Activated CD8-positive, alpha-beta T cell treated with anti-CD3 and anti-CD28 coated beads for 36 hours (primary cell): ENCODE measurements at regions not wholly inside any gene's neighbourhood (a gene's known extent, or its start where the extent isn't known, plus 50 kb on each side); places are given as distances from the start of the nearest gene placed in this dataset.

Experiments used
- ATAC-seq: fragments of 200-7000 bp; cut with Tn5 transposase; one replicate; pipeline ENCODE4 v1.10.0; 2021; ENCODE audit warnings: mild to moderate bottlenecking, moderate library complexity
- CTCF ChIA-PET: fragments of 350-600 bp; sonication (Branson Sonifier 250); formaldehyde crosslinking; loops from one replicate; lab custom pipeline; 2021; ENCODE audit warnings: antibody characterized with exemption; lab: Charles Lee
- POLR2A ChIA-PET: fragments of 350-600 bp; sonication (Branson Sonifier 250); formaldehyde crosslinking; loops from one replicate; lab custom pipeline; 2021; ENCODE audit warnings: antibody characterized with exemption; lab: Charles Lee
- DNase-seq: peaks from one replicate; pipeline ENCODE4 v3.0.0-alpha.2; 2020
- H3K27ac Mint-ChIP-seq: one replicate; pipeline ENCODE4 v1.8.0; 2021; ENCODE audit warnings: mild to moderate bottlenecking, mixed read lengths
- H3K27me3 Mint-ChIP-seq: one replicate; pipeline ENCODE4 v1.8.0; 2021; ENCODE audit warnings: mixed read lengths
- H3K36me3 Mint-ChIP-seq: one replicate; pipeline ENCODE4 v1.8.0; 2021; ENCODE audit warnings: low read depth, mixed read lengths
- H3K4me1 Mint-ChIP-seq: one replicate; pipeline ENCODE4 v1.8.0; 2021; ENCODE audit warnings: low read depth, mixed read lengths
- H3K4me3 Mint-ChIP-seq: one replicate; pipeline ENCODE4 v1.8.0; 2021; ENCODE audit warnings: mild to moderate bottlenecking, moderate library complexity, mixed read lengths
- H3K9me3 Mint-ChIP-seq: one replicate; pipeline ENCODE4 v1.8.0; 2021; ENCODE audit warnings: mixed read lengths
- CTCF ChIP-seq: fragments of 200-600 bp; IDR thresholded peaks from one replicate; pipeline ENCODE4 v1.8.0; 2022; ENCODE audit warnings: antibody characterized with exemption, mild to moderate bottlenecking
- intact Hi-C: fragments of 100-400 bp; cut with micrococcal nuclease; formaldehyde crosslinking; loops from one replicate; pipeline ENCODE4 v1.10.0; 2022

- H3K9me3 Mint-ChIP-seq, result no peaks in the 10 kb centered on the region
- no peaks in the 10 kb centered on the region for H3K4me1 Mint-ChIP-seq
- TF ChIP-seq CTCF, result no peak
- DNase-seq (no peak), ATAC-seq (no peak)
- intact Hi-C loops, result no loop called here
- H3K27me3 Mint-ChIP-seq, result peaks cover 5% of the 10 kb centered on the region
- POLR2A ChIA-PET, result no interaction called here
- CTCF ChIA-PET, result no interaction called here
- H3K36me3 Mint-ChIP-seq, result no peaks in the 10 kb centered on the region
- no peak overlapping the region for H3K27ac Mint-ChIP-seq
- H3K4me3 Mint-ChIP-seq, result no peak overlapping the region
Measured at GRCh38 chr15:96599268-96599667, 268.8 kb downstream of the NR2F2 start.

- POLR2A ChIA-PET, result no interaction called here
- Mint-ChIP-seq H3K27me3 (peaks cover 1% of the 10 kb centered on the region), H3K9me3 (no peaks in the 10 kb centered on the region), H3K4me3 (no peak overlapping the region), H3K4me1 (no peaks in the 10 kb centered on the region), H3K27ac (no peak overlapping the region), H3K36me3 (no peaks in the 10 kb centered on the region)
- CTCF ChIA-PET, result no interaction called here
- no peak for ATAC-seq
- intact Hi-C loops, result no loop called here
- no peak for TF ChIP-seq CTCF
- no peak for DNase-seq
Measured at GRCh38 chr15:96600350-96600749, 269.9 kb downstream of the NR2F2 start.

GRCh38 chr15:96606617-96607016, 276.1 kb downstream of the NR2F2 start:
- Mint-ChIP-seq H3K4me3 (no peak overlapping the region), H3K9me3 (no peaks in the 10 kb centered on the region), H3K36me3 (no peaks in the 10 kb centered on the region), H3K4me1 (no peaks in the 10 kb centered on the region), H3K27ac (no peak overlapping the region), H3K27me3 (no peaks in the 10 kb centered on the region)
- DNase-seq (no peak), ATAC-seq (no peak)
- ChIA-PET CTCF (no interaction called here), POLR2A (no interaction called here)
- no peak for TF ChIP-seq CTCF
- intact Hi-C loops, result no loop called here

- intact Hi-C loops, result no loop called here
- Mint-ChIP-seq H3K27me3 (no peaks in the 10 kb centered on the region), H3K4me3 (no peak overlapping the region), H3K9me3 (peaks cover 6% of the 10 kb centered on the region), H3K4me1 (no peaks in the 10 kb centered on the region), H3K36me3 (no peaks in the 10 kb centered on the region), H3K27ac (no peak overlapping the region)
- DNase-seq (no peak), ATAC-seq (no peak)
- POLR2A ChIA-PET, result no interaction called here
- CTCF ChIA-PET, result no interaction called here
- no peak for TF ChIP-seq CTCF
Measured at GRCh38 chr15:96610757-96611156, 280.3 kb downstream of the NR2F2 start.

- no peak overlapping the region for H3K4me3 Mint-ChIP-seq
- no peaks in the 10 kb centered on the region for H3K4me1 Mint-ChIP-seq
- H3K27ac Mint-ChIP-seq, result no peak overlapping the region
- no peaks in the 10 kb centered on the region for H3K36me3 Mint-ChIP-seq
- TF ChIP-seq CTCF, result no peak
- peaks cover 6% of the 10 kb centered on the region for H3K9me3 Mint-ChIP-seq
- ChIA-PET POLR2A (no interaction called here), CTCF (no interaction called here)
- ATAC-seq (no peak), DNase-seq (no peak)
- intact Hi-C loops, result no loop called here
- H3K27me3 Mint-ChIP-seq, result peaks cover 2% of the 10 kb centered on the region
Measured at GRCh38 chr15:96612917-96613316, 282.4 kb downstream of the NR2F2 start.
